Activated B cell treated with CpG ODN at 0.5 μM for 24 hours (primary cell): ENCODE measurements at regions not wholly inside any gene's neighbourhood (a gene's known extent, or its start where the extent isn't known, plus 50 kb on each side); places are given as distances from the start of the nearest gene placed in this dataset.

ENCODE experiments used
- ATAC-seq: fragments of 200-7000 bp; cut with Tn5 transposase; one replicate; pipeline ENCODE4 v1.10.0; 2021; ENCODE audit warnings: low read depth, mild to moderate bottlenecking, moderate library complexity
- CTCF ChIA-PET: fragments of 350-600 bp; sonication (Branson Sonifier 250); formaldehyde crosslinking; loops from one replicate; lab custom pipeline; 2021; ENCODE audit warnings: antibody characterized with exemption; lab: Charles Lee
- POLR2A ChIA-PET: fragments of 350-600 bp; sonication (Branson Sonifier 250); formaldehyde crosslinking; loops from one replicate; lab custom pipeline; 2021; ENCODE audit warnings: antibody characterized with exemption; lab: Charles Lee
- DNase-seq: peaks from one replicate; pipeline ENCODE4 v3.0.0; 2022
- H3K27ac Mint-ChIP-seq: one replicate; pipeline ENCODE4 v1.8.0; 2020; ENCODE audit warnings: mixed read lengths
- H3K27me3 Mint-ChIP-seq: one replicate; pipeline ENCODE4 v1.8.0; 2021; ENCODE audit warnings: mixed read lengths
- H3K36me3 Mint-ChIP-seq: one replicate; pipeline ENCODE4 v1.8.0; 2021; ENCODE audit warnings: low read depth, mixed read lengths
- H3K4me1 Mint-ChIP-seq: one replicate; pipeline ENCODE4 v1.8.0; 2021; ENCODE audit warnings: mixed read lengths
- H3K4me3 Mint-ChIP-seq: one replicate; pipeline ENCODE4 v1.8.0; 2020; ENCODE audit warnings: mild to moderate bottlenecking, mixed read lengths
- H3K9me3 Mint-ChIP-seq: one replicate; pipeline ENCODE4 v1.8.0; 2020; ENCODE audit warnings: mixed read lengths
- intact Hi-C: fragments of 100-400 bp; cut with micrococcal nuclease; formaldehyde crosslinking; loops from one replicate; pipeline ENCODE4 v1.15.1; 2024
- TF ChIP-seq, protein P1 (sequence below): fragments of 200-600 bp; IDR thresholded peaks from one replicate; pipeline ENCODE4 v1.8.0; 2022; ENCODE audit warnings: antibody characterized with exemption, mild to moderate bottlenecking

DNA sequence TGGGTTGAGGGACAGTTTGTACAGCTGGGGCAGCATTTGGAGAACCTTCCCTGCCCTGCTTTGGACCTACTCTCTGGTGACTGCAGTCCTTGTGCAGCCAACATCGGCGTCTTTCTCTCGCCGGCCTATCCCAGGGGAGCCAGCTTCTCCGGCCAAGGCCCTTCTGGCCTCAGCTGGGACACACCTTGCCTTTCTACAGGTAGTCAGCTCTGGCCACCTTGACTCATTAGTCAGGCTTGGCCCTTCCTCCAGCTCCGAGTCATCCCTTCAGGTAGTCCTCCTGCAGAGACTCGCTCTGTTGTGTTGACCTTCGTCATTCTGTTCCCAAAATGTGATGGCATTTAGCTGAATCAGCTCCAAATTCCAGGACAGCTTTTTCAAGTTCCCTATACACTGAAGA, 145.0 kb upstream of the CHST15 start:
- Mint-ChIP-seq H3K36me3 (no peaks in the 10 kb centered on the region), H3K27ac (no peak overlapping the region), H3K4me1 (peaks cover 4% of the 10 kb centered on the region), H3K4me3 (no peak overlapping the region), H3K27me3 (no peaks in the 10 kb centered on the region), H3K9me3 (peaks cover 3% of the 10 kb centered on the region)
- intact Hi-C loops: no loop called here
- CTCF ChIA-PET: interaction anchor here (1.5 kb wide), 1 partner anchor 242 kb away, joined by 4 read pairs; no protein-coding TSS in a partner anchor
- DNase-seq: no peak
- no peak for ATAC-seq
- TF ChIP-seq, protein P1, sequence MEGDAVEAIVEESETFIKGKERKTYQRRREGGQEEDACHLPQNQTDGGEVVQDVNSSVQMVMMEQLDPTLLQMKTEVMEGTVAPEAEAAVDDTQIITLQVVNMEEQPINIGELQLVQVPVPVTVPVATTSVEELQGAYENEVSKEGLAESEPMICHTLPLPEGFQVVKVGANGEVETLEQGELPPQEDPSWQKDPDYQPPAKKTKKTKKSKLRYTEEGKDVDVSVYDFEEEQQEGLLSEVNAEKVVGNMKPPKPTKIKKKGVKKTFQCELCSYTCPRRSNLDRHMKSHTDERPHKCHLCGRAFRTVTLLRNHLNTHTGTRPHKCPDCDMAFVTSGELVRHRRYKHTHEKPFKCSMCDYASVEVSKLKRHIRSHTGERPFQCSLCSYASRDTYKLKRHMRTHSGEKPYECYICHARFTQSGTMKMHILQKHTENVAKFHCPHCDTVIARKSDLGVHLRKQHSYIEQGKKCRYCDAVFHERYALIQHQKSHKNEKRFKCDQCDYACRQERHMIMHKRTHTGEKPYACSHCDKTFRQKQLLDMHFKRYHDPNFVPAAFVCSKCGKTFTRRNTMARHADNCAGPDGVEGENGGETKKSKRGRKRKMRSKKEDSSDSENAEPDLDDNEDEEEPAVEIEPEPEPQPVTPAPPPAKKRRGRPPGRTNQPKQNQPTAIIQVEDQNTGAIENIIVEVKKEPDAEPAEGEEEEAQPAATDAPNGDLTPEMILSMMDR: no peak
- POLR2A ChIA-PET: no interaction called here

DNA sequence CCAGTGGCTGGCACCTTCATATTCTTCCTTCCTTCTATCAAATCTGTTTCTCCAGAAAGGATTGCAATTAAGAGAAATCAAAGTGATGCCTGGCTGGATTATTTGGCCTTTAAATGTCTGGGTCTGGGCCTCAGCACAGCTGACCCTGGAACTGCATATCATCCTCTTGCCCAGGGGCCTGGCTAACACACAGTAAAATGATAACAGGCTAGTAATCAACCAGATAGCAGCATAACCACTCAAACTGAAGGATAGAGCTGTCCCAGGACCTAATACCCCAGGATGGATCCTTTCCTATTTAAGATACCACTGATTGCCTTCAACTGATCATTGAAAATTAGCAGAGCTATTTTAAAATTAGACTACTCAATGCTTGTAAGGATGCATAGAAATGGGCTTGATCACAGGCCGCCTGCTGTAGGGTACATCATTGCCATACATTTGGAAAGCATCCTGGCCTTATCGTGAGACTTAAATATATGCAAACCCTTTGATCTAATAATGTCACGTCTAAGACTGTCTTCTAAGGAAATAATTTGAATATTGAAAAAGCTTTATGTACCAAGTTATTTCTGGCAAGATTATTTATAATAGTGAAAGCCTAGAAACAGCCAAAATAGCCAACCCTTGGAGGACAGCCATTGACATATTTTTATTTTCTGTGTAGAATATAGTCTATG, 144.0 kb upstream of the CHST15 start:
- Mint-ChIP-seq H3K36me3 (no peaks in the 10 kb centered on the region), H3K27me3 (no peaks in the 10 kb centered on the region), H3K9me3 (peaks cover 3% of the 10 kb centered on the region), H3K4me3 (no peak overlapping the region), H3K4me1 (peaks cover 4% of the 10 kb centered on the region), H3K27ac (no peak overlapping the region)
- ATAC-seq (no peak), DNase-seq (no peak)
- CTCF ChIA-PET: interaction anchor here (1.0 to 1.5 kb wide), 2 partner anchors 152 to 241 kb away, joined by 4 read pairs; no protein-coding TSS in a partner anchor
- TF ChIP-seq, protein P1: no peak
- POLR2A ChIA-PET: no interaction called here
- intact Hi-C loops: no loop called here

DNA sequence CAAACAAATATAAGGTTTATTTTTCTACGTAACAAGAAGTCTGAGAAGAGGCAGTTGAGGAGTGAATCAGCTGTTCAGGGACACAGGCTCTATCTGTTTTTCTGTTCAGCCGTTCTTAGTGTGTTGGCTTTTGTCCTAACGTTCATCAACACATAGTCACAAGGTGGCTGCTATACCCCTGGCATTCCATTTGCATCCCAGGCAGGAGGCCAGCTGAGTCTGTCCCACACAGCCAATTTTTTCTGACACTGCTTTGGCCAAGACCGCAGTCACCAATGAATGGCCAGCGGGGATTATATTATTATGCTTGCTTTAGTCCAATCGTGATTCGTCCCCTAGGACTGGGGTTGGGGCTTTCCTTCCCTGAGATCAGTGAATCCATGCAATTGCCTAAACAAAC, 143.4 kb upstream of the CHST15 start:
- no peak overlapping the region for H3K4me3 Mint-ChIP-seq
- no peaks in the 10 kb centered on the region for H3K36me3 Mint-ChIP-seq
- TF ChIP-seq, protein P1: no peak
- no peak for ATAC-seq
- H3K9me3 Mint-ChIP-seq: peaks cover 3% of the 10 kb centered on the region
- no peaks in the 10 kb centered on the region for H3K27me3 Mint-ChIP-seq
- DNase-seq: no peak
- H3K4me1 Mint-ChIP-seq: peaks cover 4% of the 10 kb centered on the region
- CTCF ChIA-PET: interaction anchor here (1.0 kb wide), 1 partner anchor 152 kb away, joined by 4 read pairs; no protein-coding TSS in a partner anchor
- H3K27ac Mint-ChIP-seq: no peak overlapping the region
- POLR2A ChIA-PET: no interaction called here
- intact Hi-C loops: no loop called here

DNA sequence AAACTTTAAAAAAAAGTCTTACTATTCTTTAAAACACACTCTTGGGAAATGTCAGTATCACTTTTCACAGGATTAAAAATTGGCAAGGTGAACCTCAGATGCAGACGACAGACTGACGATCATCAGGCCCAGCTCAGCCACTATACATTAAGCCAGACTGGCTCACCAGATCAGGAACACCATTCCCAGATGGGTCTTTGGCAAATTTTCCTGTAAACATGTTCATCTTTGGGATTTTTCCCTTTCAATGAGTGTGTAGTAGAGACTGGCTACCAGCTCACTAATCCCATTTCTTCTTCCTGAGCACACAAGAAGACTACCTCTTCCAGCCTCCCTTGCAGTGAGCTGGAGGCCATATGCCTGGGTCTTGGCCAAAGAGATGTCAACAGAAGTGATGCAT, 142.7 kb upstream of the CHST15 start:
- TF ChIP-seq, protein P1: no peak
- Mint-ChIP-seq H3K27me3 (no peaks in the 10 kb centered on the region), H3K9me3 (peaks cover 3% of the 10 kb centered on the region), H3K4me3 (no peak overlapping the region), H3K27ac (no peak overlapping the region), H3K4me1 (peaks cover 4% of the 10 kb centered on the region), H3K36me3 (no peaks in the 10 kb centered on the region)
- no peak for DNase-seq
- intact Hi-C loops: no loop called here
- ATAC-seq: no peak
- POLR2A ChIA-PET: no interaction called here
- CTCF ChIA-PET: no interaction called here

DNA sequence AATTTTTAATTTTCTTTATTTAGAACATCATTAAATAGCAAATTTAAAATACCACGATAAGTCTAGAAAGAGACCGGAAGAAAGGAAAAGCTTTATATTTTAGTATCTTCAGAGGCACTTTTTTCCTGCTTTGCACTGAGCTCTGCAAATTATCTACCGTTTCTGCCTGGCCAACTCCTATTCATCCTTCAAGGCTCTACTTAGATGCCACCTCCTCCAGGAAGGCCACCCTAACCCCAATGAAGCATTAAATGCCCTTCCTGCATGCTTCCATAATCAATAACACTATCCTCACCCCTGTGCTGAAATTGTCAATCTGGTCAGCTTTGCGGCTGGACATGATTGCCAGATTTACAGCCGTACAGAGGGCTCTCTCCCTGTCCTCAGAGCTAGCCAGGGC, 141.8 kb upstream of the CHST15 start:
- Mint-ChIP-seq H3K4me1 (peaks cover 4% of the 10 kb centered on the region), H3K27me3 (no peaks in the 10 kb centered on the region), H3K4me3 (no peak overlapping the region), H3K36me3 (no peaks in the 10 kb centered on the region), H3K27ac (no peak overlapping the region), H3K9me3 (peaks cover 3% of the 10 kb centered on the region)
- CTCF ChIA-PET: no interaction called here
- no peak for ATAC-seq
- TF ChIP-seq, protein P1: no peak
- POLR2A ChIA-PET: no interaction called here
- DNase-seq: no peak
- intact Hi-C loops: no loop called here
